C4-2B (cell line): ENCODE measurements at regions not wholly inside any gene's neighbourhood (a gene's known extent, or its start where the extent isn't known, plus 50 kb on each side); places are given as distances from the start of the nearest gene placed in this dataset.
A peak's percentile ranks its signal among the peaks of the same experiment; 100 is the strongest.

Experiments used
- H3K27ac ChIP-seq: fragments of 450-650 bp; 2 replicates; pipeline ENCODE4 v1.5.1; 2017
- ZFX ChIP-seq: fragments of 450-650 bp; IDR thresholded peaks from 2 replicates; pipeline ENCODE4 v1.6.1; 2017
- TF ChIP-seq, protein P1 (sequence below): fragments of 450-650 bp; conservative IDR thresholded peaks from 2 replicates; pipeline ENCODE4 v1.5.1; 2017; ENCODE audit warnings: mild to moderate bottlenecking

DNA sequence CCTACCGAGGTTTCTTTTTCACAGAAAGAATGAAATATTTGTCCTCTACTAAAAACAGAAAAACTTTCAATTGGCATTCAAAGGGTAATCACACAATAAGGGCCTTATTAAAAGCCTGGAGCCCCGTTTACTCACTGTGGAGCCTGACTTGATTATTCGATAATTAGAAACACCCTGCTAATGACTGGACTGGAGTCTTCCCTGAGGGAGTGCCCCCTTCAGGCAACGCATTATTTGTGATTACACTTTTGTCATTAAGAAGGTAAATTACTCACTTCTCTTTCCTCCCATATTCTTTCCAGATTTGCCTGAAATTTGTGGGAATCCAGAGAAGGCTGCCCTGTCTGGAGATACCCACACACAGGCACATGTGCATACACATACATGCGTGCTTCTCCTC lies 444.2 kb upstream of the NPVF start:
- no peak overlapping the region for H3K27ac ChIP-seq
- TF ChIP-seq, protein P1, sequence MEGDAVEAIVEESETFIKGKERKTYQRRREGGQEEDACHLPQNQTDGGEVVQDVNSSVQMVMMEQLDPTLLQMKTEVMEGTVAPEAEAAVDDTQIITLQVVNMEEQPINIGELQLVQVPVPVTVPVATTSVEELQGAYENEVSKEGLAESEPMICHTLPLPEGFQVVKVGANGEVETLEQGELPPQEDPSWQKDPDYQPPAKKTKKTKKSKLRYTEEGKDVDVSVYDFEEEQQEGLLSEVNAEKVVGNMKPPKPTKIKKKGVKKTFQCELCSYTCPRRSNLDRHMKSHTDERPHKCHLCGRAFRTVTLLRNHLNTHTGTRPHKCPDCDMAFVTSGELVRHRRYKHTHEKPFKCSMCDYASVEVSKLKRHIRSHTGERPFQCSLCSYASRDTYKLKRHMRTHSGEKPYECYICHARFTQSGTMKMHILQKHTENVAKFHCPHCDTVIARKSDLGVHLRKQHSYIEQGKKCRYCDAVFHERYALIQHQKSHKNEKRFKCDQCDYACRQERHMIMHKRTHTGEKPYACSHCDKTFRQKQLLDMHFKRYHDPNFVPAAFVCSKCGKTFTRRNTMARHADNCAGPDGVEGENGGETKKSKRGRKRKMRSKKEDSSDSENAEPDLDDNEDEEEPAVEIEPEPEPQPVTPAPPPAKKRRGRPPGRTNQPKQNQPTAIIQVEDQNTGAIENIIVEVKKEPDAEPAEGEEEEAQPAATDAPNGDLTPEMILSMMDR = no peak; the same call in 1 of the 2 replicates
- no peak for TF ChIP-seq ZFX

DNA sequence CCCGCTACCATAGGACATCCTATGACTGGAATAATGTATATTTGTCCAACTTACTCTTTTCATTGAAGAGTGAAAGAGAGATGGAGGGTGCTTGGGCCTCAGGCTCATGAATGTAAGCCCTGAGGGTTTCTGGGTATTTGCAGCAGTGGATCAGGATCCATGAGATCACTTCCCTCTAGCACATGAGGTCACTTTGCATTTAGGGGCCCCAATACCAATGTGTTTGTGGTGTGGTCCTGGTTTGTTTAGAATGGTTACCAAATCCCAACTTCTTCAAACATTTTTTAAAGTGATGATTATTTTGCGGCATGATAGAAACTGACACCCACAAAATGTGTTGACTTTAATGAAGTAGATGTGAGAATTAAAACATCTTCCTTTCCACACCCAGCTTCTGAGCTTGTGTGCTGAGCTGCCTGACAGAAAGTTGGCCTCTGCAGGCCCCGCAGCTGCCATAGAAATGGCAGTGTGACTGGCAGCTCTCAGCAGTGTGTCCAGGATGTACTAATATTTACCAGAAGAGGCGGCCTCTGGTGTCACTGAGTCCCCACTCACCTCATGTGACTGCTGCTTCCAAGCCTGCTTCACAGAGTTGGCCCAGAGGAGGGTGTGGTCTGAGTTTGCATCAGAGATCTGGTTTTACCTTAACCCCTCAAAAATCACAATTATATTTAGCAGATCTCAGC lies 447.6 kb upstream of the NPVF start:
- TF ChIP-seq, protein P1 = no peak
- no peak for TF ChIP-seq ZFX

DNA sequence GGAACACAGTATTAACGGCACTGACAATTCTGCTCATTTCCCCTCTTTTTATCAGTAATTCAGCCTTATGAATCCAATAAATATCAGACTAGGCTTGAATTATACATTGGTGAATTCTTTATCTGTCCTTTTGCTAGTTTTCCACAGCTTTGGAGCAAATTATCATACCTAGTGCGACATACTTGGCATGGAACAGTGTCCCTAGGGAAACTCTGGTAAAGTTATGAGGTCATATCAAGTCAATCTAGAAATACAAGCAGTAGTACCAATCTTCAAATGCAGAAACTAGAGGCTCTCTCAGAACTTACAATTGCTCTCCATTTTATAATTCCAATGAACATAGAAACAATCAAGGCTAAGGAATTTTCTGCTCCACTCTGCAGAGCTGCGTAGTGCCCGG lies 449.3 kb upstream of the NPVF start:
- TF ChIP-seq, protein P1 = no peak
- no peak for TF ChIP-seq ZFX
- no peak overlapping the region for H3K27ac ChIP-seq

More for the DNA sequence above, 447.6 kb upstream of the NPVF start:
- H3K27ac ChIP-seq = peak overlapping the region; percentile 30; the same call in 1 of the 2 replicates

DNA sequence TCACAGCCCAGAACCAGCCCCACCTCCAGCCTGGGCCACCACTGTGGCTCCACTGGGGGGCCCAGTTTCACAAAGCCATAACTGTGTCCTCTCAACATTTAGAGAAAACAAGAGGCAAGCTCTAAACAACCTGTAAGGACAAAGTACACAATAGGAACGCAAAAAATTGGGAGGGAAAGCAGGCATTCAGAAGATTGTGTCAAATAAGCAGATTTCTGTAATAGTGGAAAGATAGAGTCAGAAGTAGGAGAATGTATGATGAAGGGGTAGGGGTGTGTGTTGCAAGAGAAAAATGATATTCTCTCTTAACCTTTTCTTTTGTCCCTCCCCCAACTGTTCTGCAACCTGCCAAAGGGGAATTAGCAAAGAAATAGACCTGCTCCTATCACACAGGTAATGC lies 449.9 kb upstream of the NPVF start:
- no peak for TF ChIP-seq ZFX
- TF ChIP-seq, protein P1 = no peak
- no peak overlapping the region; the same call in 1 of the 2 replicates for H3K27ac ChIP-seq

DNA sequence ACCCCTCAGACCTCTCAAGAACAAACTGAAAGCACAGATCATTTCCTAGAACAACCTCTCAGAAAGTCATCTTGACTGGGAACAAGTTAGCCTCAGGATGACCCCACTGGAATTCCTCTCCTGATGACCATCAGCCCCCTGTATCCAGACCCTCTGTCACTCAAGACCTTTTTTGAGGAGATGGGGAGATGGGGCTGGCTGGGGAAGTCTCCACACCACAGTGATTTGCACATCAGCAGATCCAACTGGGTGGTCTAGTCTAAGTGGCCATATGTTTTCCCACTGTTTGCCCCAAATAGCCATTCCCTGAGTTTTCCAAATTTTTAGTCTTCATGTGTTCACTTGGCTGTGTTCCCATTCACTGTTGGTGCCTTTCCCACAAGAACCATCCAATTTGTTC lies 452.4 kb upstream of the NPVF start:
- TF ChIP-seq, protein P1 = no peak
- TF ChIP-seq ZFX = no peak
- H3K27ac ChIP-seq = no peak overlapping the region

DNA sequence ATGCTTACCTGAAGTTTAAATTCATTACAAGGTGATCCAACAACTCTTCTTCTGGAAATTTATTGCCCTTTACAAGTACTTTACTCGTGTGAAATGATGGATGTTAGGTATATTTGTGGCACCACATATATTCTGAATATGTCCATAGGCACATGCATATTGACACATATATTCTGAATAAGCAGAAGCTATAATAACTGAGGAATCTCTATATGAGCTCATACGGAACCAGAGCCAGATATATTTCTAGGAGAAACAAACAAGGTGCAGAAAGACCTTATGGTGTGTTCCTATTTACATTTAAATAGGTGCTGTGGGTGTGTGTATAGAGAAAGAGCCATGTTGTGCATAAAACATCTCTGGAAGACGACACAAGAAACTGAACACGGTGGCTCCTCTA lies 456.1 kb upstream of the NPVF start:
- TF ChIP-seq, protein P1 = no peak
- no peak for TF ChIP-seq ZFX
- no peak overlapping the region for H3K27ac ChIP-seq

DNA sequence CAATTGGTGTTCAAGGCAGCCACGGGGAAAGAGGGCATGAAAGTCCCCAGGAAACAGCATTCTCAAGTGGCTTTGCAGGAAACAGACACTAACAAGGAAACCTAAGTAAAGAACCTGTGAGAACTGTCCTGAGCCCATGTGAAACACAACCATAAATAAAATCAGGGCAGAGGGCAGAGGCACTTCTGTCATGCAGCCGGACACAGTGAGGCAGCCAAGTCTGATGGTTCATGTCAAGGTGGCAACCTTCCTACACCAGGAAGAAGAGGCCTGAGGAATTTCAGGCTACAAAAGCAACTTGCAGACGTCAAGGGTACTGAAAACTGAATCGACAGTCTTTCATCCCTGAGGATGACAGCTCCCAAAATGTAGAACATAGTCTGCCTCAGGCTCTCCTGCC lies 458.2 kb upstream of the NPVF start:
- TF ChIP-seq, protein P1 = no peak
- no peak for TF ChIP-seq ZFX
- no peak overlapping the region for H3K27ac ChIP-seq
